ENCODE measurements at regions not wholly inside any gene's neighbourhood (a gene's known extent, or its start where the extent isn't known, plus 50 kb on each side); places are given as distances from the start of the nearest gene placed in this dataset.
A peak's percentile ranks its signal among the peaks of the same experiment; 100 is the strongest.

DNA sequence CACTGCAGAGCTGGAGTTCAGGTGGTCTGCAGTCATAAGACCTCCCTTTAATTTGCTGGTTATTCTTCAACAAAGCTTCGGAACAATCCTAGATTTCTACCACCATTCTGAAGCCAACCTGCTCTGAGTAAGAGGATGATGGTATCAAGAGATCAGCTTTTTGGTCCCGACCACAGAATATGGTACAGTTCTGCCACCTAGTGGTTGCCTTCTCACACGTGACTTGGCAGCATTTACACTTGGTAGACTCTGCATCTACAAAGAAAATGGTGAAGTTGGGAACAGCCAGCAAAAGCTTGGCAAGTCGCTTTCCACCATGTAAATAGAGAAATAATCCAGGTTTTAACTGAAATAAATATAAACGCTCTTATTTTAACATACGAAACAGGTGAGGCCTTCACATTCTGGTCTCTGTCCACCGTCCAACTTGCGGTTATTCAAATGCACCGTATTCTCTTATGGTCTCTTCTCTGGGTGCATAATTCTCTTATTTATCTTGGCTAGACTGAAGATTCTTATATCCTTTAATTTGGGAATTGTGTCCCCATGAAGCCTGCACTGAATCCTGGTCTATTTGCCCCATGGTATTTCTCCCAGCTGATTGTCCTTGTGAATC lies 173.9 kb upstream of the GRM3 start:
- intact Hi-C loops (cut with micrococcal nuclease): no loop called here
- H3K27ac ChIP-seq (replicated peaks): no peak overlapping the region
- DNase-seq: no peak
- TF ChIP-seq, protein P1, sequence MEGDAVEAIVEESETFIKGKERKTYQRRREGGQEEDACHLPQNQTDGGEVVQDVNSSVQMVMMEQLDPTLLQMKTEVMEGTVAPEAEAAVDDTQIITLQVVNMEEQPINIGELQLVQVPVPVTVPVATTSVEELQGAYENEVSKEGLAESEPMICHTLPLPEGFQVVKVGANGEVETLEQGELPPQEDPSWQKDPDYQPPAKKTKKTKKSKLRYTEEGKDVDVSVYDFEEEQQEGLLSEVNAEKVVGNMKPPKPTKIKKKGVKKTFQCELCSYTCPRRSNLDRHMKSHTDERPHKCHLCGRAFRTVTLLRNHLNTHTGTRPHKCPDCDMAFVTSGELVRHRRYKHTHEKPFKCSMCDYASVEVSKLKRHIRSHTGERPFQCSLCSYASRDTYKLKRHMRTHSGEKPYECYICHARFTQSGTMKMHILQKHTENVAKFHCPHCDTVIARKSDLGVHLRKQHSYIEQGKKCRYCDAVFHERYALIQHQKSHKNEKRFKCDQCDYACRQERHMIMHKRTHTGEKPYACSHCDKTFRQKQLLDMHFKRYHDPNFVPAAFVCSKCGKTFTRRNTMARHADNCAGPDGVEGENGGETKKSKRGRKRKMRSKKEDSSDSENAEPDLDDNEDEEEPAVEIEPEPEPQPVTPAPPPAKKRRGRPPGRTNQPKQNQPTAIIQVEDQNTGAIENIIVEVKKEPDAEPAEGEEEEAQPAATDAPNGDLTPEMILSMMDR (IDR thresholded peaks at IDR 0.05; ENCODE audit: borderline replicate concordance): peak; percentile 61
- no peaks in the 10 kb centered on the region for H3K27me3 ChIP-seq (ENCODE audit: low read depth)
- no peaks in the 10 kb centered on the region for H3K4me1 ChIP-seq
- no peaks in the 10 kb centered on the region for H3K36me3 ChIP-seq
- H3K9me3 ChIP-seq (replicated peaks): no peaks in the 10 kb centered on the region
- H3K4me3 ChIP-seq: no peak overlapping the region

DNA sequence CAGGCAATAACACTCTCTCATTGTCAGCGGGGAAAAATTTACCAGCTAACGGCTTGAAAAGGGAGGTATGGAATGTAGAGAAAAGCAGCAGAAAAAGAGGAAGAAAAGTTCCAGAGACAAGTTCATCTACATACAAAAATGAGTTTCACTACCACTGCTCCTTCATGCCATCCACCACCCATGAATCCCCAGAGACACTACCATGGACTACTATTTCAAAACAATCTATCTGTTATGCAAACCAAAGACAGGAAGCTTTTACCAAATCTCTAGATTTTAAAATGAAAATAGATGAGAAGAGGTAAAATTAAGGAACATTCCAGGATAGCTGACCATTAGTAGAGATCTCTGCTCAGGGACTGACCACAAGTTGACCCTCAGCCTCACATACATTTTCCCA lies 189.0 kb upstream of the GRM3 start:
- Histone ChIP-seq H3K9me3 (replicated peaks) (no peaks in the 10 kb centered on the region), H3K36me3 (no peaks in the 10 kb centered on the region), H3K27me3 (ENCODE audit: low read depth) (no peaks in the 10 kb centered on the region), H3K27ac (replicated peaks) (no peak overlapping the region), H3K4me1 (no peaks in the 10 kb centered on the region), H3K4me3 (no peak overlapping the region)
- no peak for DNase-seq
- TF ChIP-seq, protein P1 (IDR thresholded peaks at IDR 0.05; ENCODE audit: borderline replicate concordance): no peak
- intact Hi-C loops (cut with micrococcal nuclease): no loop called here

DNA sequence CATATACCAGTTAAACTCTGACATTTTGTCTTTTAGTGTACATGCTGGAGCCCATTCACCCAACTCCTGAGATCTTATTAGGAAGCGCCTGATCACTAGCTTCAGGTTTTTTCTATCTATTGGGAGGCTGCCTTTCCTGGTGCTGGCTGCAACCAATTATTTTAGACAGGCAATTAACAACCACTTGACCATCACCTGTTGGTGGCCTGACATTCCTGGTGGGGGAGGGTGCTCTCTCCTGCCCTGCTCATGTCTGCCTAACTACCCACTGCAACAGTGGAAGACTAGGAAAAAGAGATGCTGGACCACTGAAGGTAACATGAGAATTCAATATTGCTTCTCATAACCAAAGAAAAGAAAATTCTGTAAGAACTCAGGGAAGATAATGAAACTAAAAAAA lies 190.3 kb upstream of the GRM3 start:
- Histone ChIP-seq H3K9me3 (replicated peaks) (no peaks in the 10 kb centered on the region), H3K4me1 (no peaks in the 10 kb centered on the region), H3K36me3 (no peaks in the 10 kb centered on the region), H3K4me3 (no peak overlapping the region), H3K27me3 (ENCODE audit: low read depth) (no peaks in the 10 kb centered on the region), H3K27ac (replicated peaks) (no peak overlapping the region)
- no peak for DNase-seq
- intact Hi-C loops (cut with micrococcal nuclease): no loop called here
- TF ChIP-seq, protein P1 (IDR thresholded peaks at IDR 0.05; ENCODE audit: borderline replicate concordance): no peak

DNA sequence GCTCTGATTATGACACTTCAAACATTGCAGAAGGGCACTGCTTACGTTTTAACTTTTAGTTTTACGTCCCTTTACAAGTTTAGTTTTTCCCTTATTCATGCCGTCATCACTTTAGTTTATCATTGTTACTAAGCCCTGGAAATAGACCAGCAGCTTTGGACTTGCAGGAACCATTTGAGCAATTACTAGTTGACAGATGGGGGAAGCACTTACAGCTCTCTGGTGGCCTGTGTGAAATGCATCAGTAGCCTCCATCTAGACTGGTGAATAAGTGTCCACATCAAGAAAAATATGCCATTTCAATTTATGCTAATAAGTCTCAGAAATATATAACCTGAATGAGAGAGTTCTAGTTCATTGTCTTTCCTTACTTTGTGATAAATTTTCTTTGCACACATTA lies 194.9 kb upstream of the GRM3 start:
- Histone ChIP-seq H3K4me3 (no peak overlapping the region), H3K36me3 (no peaks in the 10 kb centered on the region), H3K9me3 (replicated peaks) (no peaks in the 10 kb centered on the region), H3K4me1 (no peaks in the 10 kb centered on the region), H3K27ac (replicated peaks) (no peak overlapping the region), H3K27me3 (ENCODE audit: low read depth) (no peaks in the 10 kb centered on the region)
- no peak for DNase-seq
- intact Hi-C loops (cut with micrococcal nuclease): no loop called here
- TF ChIP-seq, protein P1 (IDR thresholded peaks at IDR 0.05; ENCODE audit: borderline replicate concordance): no peak

DNA sequence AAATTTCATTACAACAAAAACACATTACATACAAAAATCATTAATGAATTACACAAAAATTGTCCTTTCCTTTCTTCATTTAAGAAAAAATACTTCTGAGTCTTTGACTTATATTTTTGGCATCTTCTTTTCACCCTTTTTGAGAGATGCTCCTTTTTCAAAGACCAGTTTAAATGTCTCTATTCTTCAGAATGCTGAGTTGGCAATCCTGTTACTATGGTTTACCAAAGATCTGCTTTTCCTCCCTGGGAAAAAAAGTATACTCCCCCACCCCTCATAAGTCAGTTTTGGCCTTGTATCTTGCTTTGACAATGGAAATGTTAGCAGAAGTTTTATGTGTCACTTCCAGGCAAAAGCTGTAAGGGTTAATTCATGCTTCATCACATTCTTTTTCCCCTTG lies 198.4 kb upstream of the GRM3 start:
- no peaks in the 10 kb centered on the region for H3K36me3 ChIP-seq
- no peaks in the 10 kb centered on the region for H3K27me3 ChIP-seq (ENCODE audit: low read depth)
- intact Hi-C loops (cut with micrococcal nuclease): no loop called here
- H3K27ac ChIP-seq (replicated peaks): no peak overlapping the region
- TF ChIP-seq, protein P1 (IDR thresholded peaks at IDR 0.05; ENCODE audit: borderline replicate concordance): no peak
- H3K9me3 ChIP-seq (replicated peaks): no peaks in the 10 kb centered on the region
- no peak for DNase-seq
- no peak overlapping the region for H3K4me3 ChIP-seq
- no peaks in the 10 kb centered on the region for H3K4me1 ChIP-seq

All from left ventricle myocardium inferior (tissue), 1 donor.